Trophoblast cell (in vitro differentiated cells and primary cell): ENCODE measurements at regions not wholly inside any gene's neighbourhood (a gene's known extent, or its start where the extent isn't known, plus 50 kb on each side); places are given as distances from the start of the nearest gene placed in this dataset.

ENCODE experiments used
- DNase-seq, 2 donors: peaks; one replicate each; pipeline ENCODE4 v3.0.0-alpha.2; 2016
- H2AFZ ChIP-seq: 2 replicates; pipeline ENCODE4 v1.6.1; 2013; ENCODE audit warnings: low read length, moderate library complexity, mild to moderate bottlenecking; ENCODE audit not compliant: insufficient read depth, poor library complexity
- H2AK5ac ChIP-seq: 2 replicates; pipeline ENCODE4 v1.6.1; 2013; ENCODE audit warnings: mild to moderate bottlenecking, low read length
- H2BK120ac ChIP-seq: 2 replicates; pipeline ENCODE4 v1.6.1; 2013; ENCODE audit warnings: low read length, mild to moderate bottlenecking, moderate library complexity; ENCODE audit not compliant: insufficient read depth, poor library complexity
- H2BK12ac ChIP-seq: 2 replicates; pipeline ENCODE4 v1.6.1; 2013; ENCODE audit warnings: mild to moderate bottlenecking, low read length, moderate library complexity
- H2BK5ac ChIP-seq: 2 replicates; pipeline ENCODE4 v1.6.1; 2013; ENCODE audit warnings: low read length, low read depth, moderate library complexity, mild to moderate bottlenecking; ENCODE audit not compliant: poor library complexity
- H3K14ac ChIP-seq: 2 replicates; pipeline ENCODE4 v1.6.1; 2013; ENCODE audit warnings: mild to moderate bottlenecking, low read length
- H3K18ac ChIP-seq: 2 replicates; pipeline ENCODE4 v1.6.1; 2013; ENCODE audit warnings: mild to moderate bottlenecking, low read length
- H3K23ac ChIP-seq: 2 replicates; pipeline ENCODE4 v1.6.1; 2013; ENCODE audit warnings: low read length
- H3K27ac ChIP-seq: 2 replicates; pipeline ENCODE4 v1.5.1; 2013; ENCODE audit warnings: low read depth, mild to moderate bottlenecking, inconsistent platforms, low read length, moderate library complexity
- H3K27me3 ChIP-seq: 2 replicates; pipeline ENCODE4 v1.6.1; 2013; ENCODE audit warnings: inconsistent platforms, mild to moderate bottlenecking, low read length, moderate library complexity; ENCODE audit not compliant: insufficient read depth
- H3K36me3 ChIP-seq, 2 experiments: 1 replicate in 1 of 2; 2 replicates in 1 of 2; pipeline ENCODE4 v1.6.1; 2013; ENCODE audit warnings: low read length in 2 of 2, mild to moderate bottlenecking in 2 of 2, moderate library complexity in 1 of 2; ENCODE audit not compliant: insufficient read depth in 2 of 2, control insufficient read depth in 1 of 2
- H3K4ac ChIP-seq: 2 replicates; pipeline ENCODE4 v1.6.1; 2013; ENCODE audit warnings: low read depth, mild to moderate bottlenecking, low read length, moderate library complexity
- H3K4me1 ChIP-seq, 2 experiments: 1 replicate in 1 of 2; 2 replicates in 1 of 2; pipeline ENCODE4 v1.6.1; 2013; ENCODE audit warnings: low read length in 2 of 2, mild to moderate bottlenecking in 2 of 2, moderate library complexity in 1 of 2; ENCODE audit not compliant: insufficient read depth in 2 of 2, control insufficient read depth in 1 of 2
- H3K4me2 ChIP-seq: 2 replicates; pipeline ENCODE4 v1.6.1; 2013; ENCODE audit warnings: inconsistent platforms, mild to moderate bottlenecking, low read length, moderate library complexity
- H3K4me3 ChIP-seq: 2 replicates; pipeline ENCODE4 v1.5.1; 2013; ENCODE audit warnings: mild to moderate bottlenecking, low read depth, low read length, inconsistent platforms
- H3K79me1 ChIP-seq: one replicate; pipeline ENCODE4 v1.6.1; 2013; ENCODE audit warnings: low read length
- H3K79me2 ChIP-seq: 2 replicates; pipeline ENCODE4 v1.6.1; 2013; ENCODE audit warnings: low read length, mild to moderate bottlenecking; ENCODE audit not compliant: control insufficient read depth, insufficient read depth, poor library complexity
- H3K9ac ChIP-seq: 2 replicates; pipeline ENCODE4 v1.6.1; 2013; ENCODE audit warnings: mild to moderate bottlenecking, low read length
- H3K9me3 ChIP-seq: 2 replicates; pipeline ENCODE4 v1.6.1; 2013; ENCODE audit warnings: low read depth, mild to moderate bottlenecking, control low read depth, inconsistent platforms, low read length; ENCODE audit not compliant: insufficient read depth
- H4K12ac ChIP-seq: 2 replicates; pipeline ENCODE4 v1.6.1; 2013; ENCODE audit warnings: low read depth, mild to moderate bottlenecking, low read length, moderate library complexity
- H4K8ac ChIP-seq: 2 replicates; pipeline ENCODE4 v1.6.1; 2013; ENCODE audit warnings: low read depth, mild to moderate bottlenecking, low read length, moderate library complexity
- H4K91ac ChIP-seq: one replicate; pipeline ENCODE4 v1.6.1; 2013; ENCODE audit warnings: low read depth, mild to moderate bottlenecking, low read length, moderate library complexity
- WGBS: extraction: QIAGEN DNeasy Blood & Tissue Kit; methylation state at CpG from one replicate; pipeline ENCODE4 v1.1.7; 2013; ENCODE audit warnings: missing lambda C conversion rate; ENCODE audit not compliant: insufficient read length, insufficient coverage; ENCODE audit errors: extremely low coverage; 5-methylcytosine and 5-hydroxymethylcytosine counted together

DNA sequence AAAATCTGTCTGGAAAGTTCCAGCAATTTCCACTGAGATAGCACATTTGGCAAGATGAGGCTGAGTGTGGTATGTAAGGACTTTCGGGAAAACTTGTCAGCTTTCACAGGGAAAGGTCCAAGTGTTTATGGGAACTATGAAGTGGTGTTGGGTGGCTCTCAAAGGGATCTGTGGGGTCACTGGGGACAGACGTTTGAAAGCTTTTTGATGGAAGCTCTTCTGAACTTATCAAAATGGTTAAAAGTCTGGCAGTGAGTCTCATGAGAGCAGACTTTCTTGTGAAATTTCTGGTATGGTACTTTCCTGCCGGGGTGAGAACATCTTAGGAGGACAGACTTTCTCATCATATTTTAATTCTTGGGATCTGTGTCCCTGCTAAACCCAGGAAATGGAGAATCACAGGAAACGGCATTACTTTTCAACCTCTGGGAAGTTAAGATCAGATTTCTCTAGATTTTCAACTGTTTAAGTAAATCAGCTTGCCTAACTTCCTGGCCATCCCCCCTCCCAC lies 546.3 kb upstream of the ZEB2 start:
- H3K9ac ChIP-seq, result no peak overlapping the region
- no peak overlapping the region for H3K23ac ChIP-seq
- H4K91ac ChIP-seq, result no peak overlapping the region
- H3K79me2 ChIP-seq, result no peaks in the 10 kb centered on the region
- no peaks in the 10 kb centered on the region for H3K36me3 ChIP-seq
- H3K4me3 ChIP-seq, result no peak overlapping the region
- no peak overlapping the region for H2BK5ac ChIP-seq
- H3K9me3 ChIP-seq, result no peaks in the 10 kb centered on the region
- no peaks in the 10 kb centered on the region for H3K79me1 ChIP-seq
- no peak overlapping the region for H3K4ac ChIP-seq
- H3K4me1 ChIP-seq, result no peaks in the 10 kb centered on the region
- no peaks in the 10 kb centered on the region for H3K27me3 ChIP-seq
- WGBS, result no CpG with 5 or more reads among the region's 4 CpGs
- H4K8ac ChIP-seq, result no peak overlapping the region
- H3K14ac ChIP-seq, result no peak overlapping the region
- no peak overlapping the region for H4K12ac ChIP-seq
- H2BK120ac ChIP-seq, result no peak overlapping the region
- no peak overlapping the region for H2AK5ac ChIP-seq
- H3K4me2 ChIP-seq, result no peak overlapping the region
- no peak overlapping the region for H2AFZ ChIP-seq
- no peak for DNase-seq
- H2BK12ac ChIP-seq, result no peak overlapping the region
- no peak overlapping the region for H3K18ac ChIP-seq
- no peak overlapping the region for H3K27ac ChIP-seq

DNA sequence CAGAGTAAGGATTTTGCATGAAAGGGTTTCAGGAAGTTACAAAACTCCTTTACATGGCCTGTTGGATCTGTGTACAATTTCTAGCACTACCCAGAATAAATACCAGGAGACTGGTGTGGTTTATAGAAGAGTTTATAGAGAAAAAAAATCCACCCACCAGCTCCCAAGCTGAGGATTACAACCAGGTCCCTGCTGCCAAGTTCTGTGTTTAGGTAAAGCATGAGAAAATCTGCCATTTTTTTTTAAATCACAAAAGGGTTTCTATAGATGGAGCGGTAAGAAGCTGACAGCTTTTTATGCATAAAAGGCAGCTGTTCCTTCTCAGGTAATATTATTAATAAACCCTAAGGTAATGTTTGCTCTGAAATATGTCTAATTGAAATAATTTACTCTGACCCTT lies 545.4 kb upstream of the ZEB2 start:
- no peak for DNase-seq
- no peaks in the 10 kb centered on the region for H3K79me2 ChIP-seq
- no peak overlapping the region for H4K12ac ChIP-seq
- no peak overlapping the region for H2BK5ac ChIP-seq
- no peak overlapping the region for H3K4me2 ChIP-seq
- no peak overlapping the region for H3K27ac ChIP-seq
- H3K4me3 ChIP-seq, result no peak overlapping the region
- no peak overlapping the region for H2AFZ ChIP-seq
- H3K9ac ChIP-seq, result no peak overlapping the region
- H3K18ac ChIP-seq, result no peak overlapping the region
- no peaks in the 10 kb centered on the region for H3K27me3 ChIP-seq
- H3K36me3 ChIP-seq, result no peaks in the 10 kb centered on the region
- no peak overlapping the region for H4K8ac ChIP-seq
- no peak overlapping the region for H2AK5ac ChIP-seq
- H3K4ac ChIP-seq, result no peak overlapping the region
- H2BK120ac ChIP-seq, result no peak overlapping the region
- no peak overlapping the region for H3K23ac ChIP-seq
- no peaks in the 10 kb centered on the region for H3K9me3 ChIP-seq
- no peaks in the 10 kb centered on the region for H3K4me1 ChIP-seq
- WGBS, result no CpG with 5 or more reads among the region's 1 CpG
- H3K79me1 ChIP-seq, result no peaks in the 10 kb centered on the region
- no peak overlapping the region for H3K14ac ChIP-seq
- no peak overlapping the region for H2BK12ac ChIP-seq
- H4K91ac ChIP-seq, result no peak overlapping the region

DNA sequence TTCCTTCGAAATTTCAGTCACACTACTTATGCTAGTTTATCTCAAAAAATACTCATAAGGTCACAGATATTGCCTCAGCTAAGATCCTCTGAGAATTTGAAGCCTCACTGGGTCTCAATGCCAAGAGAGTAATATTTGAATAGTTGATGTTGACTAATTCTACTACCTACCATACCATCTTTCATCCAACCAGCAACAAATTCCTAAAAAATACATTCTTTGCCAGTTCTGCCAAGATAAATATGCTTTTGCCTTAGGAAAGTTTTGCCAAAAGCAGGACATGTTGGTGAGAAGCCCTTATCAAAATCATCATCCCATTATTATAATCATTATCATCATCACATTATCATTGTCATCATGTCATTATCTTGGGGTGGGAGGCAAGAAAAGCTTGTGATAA lies 544.6 kb upstream of the ZEB2 start:
- Histone ChIP-seq H3K18ac (no peak overlapping the region), H2BK12ac (no peak overlapping the region), H4K8ac (no peak overlapping the region), H3K9me3 (no peaks in the 10 kb centered on the region), H3K4ac (no peak overlapping the region), H2BK120ac (no peak overlapping the region), H2AFZ (no peak overlapping the region), H3K27ac (no peak overlapping the region), H3K9ac (no peak overlapping the region), H4K91ac (no peak overlapping the region), H3K27me3 (no peaks in the 10 kb centered on the region), H3K4me2 (no peak overlapping the region), H2BK5ac (no peak overlapping the region), H3K79me1 (no peaks in the 10 kb centered on the region), H3K23ac (no peak overlapping the region), H3K4me3 (no peak overlapping the region), H3K14ac (no peak overlapping the region), H2AK5ac (no peak overlapping the region), H3K4me1 (no peaks in the 10 kb centered on the region), H4K12ac (no peak overlapping the region), H3K79me2 (no peaks in the 10 kb centered on the region), H3K36me3 (no peaks in the 10 kb centered on the region)
- DNase-seq, result no peak
- no CpG with 5 or more reads among the region's 1 CpG for WGBS

DNA sequence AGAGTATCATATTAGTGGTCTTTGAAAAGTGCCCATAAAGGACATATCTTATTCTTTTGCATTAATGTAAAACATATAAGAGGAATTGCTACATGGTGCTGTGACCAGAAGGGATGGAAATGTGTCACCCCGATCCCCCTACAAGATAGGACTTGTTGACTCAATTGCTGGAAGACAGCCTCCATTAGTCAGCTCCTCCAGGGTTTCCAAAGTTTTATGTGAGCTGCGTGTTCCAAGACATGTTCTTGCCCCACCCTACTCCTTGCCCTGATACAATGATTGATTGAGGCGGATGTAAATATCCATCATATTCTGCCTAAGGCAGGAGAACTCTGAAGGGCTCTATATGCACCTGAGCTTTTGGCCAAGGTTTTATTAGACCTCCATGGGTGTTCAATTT lies 541.0 kb upstream of the ZEB2 start:
- Histone ChIP-seq H2BK5ac (no peak overlapping the region), H3K4me1 (no peaks in the 10 kb centered on the region), H3K9me3 (no peaks in the 10 kb centered on the region), H3K27me3 (no peaks in the 10 kb centered on the region), H3K18ac (no peak overlapping the region), H3K4me2 (no peak overlapping the region), H3K4ac (no peak overlapping the region), H4K12ac (no peak overlapping the region), H2BK120ac (no peak overlapping the region), H2AFZ (no peak overlapping the region), H3K36me3 (no peaks in the 10 kb centered on the region), H4K91ac (no peak overlapping the region), H3K9ac (no peak overlapping the region), H2AK5ac (no peak overlapping the region), H3K79me2 (no peaks in the 10 kb centered on the region), H4K8ac (no peak overlapping the region), H2BK12ac (no peak overlapping the region), H3K4me3 (no peak overlapping the region), H3K27ac (no peak overlapping the region), H3K79me1 (no peaks in the 10 kb centered on the region), H3K14ac (no peak overlapping the region), H3K23ac (no peak overlapping the region)
- no peak for DNase-seq
- no CpG with 5 or more reads among the region's 3 CpGs for WGBS
